Stimulated activated CD8-positive, alpha-beta memory T cell treated with anti-CD3 and anti-CD28 coated beads, Interleukin-4, amount 100 ng/mL, for 4 hours (primary cell): ENCODE measurements at regions not wholly inside any gene's neighbourhood (a gene's known extent, or its start where the extent isn't known, plus 50 kb on each side); places are given as distances from the start of the nearest gene placed in this dataset.

Experiments used
- DNase-seq, 2 donors: peaks; one replicate each; pipeline ENCODE4 v3.0.0-alpha.2; 2020; ENCODE audit warnings: low read depth in 2 of 2, low spot score in 1 of 2

DNA sequence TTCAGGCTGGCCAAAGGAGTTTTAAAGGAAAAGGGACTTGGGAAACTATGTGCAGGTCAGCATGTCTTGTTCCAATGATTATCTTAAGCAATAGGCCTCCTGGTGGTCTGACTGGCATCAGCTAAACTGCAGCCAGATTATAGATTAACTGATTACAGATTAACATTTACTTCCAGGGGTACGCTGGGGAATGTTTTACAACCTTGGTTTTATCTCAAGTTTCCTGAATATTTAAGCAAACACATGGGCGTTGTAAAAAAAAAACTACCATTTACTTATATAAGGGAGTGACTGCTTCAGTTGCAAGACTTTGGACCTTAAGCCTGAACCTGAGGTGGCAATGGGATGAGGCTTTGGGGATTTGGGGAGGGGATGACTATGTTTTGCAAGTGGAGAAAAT is 600.6 kb upstream of the B3GALT2 start:
- DNase-seq = no peak

DNA sequence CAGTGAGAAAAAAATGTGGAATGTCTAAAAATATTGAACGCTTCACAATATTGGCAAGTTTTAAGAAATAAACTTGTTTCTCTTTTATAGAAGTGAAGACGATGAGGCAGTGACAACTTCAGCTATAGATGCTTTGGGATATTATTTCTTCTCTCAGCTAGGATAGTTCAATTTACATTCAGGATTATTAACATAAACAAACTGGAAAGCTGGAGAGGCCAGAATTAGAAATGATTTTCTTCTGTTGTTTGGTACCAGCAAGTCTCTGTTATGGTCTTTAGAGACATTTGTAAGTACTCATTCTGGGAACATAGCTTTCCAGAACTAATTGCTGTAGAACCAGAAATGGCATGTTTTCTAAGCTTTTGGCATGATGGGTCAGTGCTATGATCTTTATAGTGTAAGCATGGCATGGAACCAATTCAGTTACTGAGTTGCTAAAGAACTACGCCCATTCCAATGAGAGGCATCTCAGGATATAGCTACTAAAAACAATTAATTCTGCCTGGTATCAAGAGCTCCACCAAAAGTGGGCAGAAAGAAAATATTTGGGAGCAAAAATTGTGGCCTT is 599.5 kb upstream of the B3GALT2 start:
- no peak for DNase-seq

DNA sequence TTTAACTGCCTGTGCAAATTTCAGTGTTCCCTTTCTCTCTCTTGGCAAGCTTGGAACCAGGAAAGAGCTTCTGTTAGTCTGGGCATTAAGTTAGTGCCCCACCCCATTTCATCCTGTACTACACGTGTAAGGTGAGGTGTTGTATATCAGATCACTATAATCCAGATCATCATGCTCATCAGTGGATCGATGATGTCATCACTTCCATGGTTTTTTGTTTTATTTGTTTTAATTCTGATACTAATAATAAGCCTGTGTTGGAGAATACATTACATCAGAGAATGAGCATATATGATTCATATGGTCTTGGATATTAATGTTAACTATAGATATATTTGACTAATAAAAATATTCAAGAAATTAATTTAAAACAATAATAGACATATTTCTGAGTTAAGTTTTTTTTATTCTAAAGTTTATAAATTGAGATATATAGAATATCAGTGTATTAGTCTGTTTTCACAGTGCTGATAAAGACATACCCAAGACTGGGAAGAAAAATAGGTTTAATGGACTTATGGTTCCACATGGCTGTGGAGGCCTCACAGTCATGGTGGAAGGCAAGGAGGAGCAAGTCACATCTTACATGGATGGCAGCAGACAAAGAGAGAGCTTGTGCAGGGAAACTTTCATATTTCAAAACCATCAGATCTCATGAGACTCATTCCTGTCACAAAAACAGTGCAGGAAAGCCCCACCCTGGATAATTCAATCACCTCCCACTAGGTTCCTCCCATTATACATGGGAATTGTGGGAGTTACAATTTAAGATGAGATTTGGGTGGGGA is 588.3 kb upstream of the B3GALT2 start:
- no peak for DNase-seq

DNA sequence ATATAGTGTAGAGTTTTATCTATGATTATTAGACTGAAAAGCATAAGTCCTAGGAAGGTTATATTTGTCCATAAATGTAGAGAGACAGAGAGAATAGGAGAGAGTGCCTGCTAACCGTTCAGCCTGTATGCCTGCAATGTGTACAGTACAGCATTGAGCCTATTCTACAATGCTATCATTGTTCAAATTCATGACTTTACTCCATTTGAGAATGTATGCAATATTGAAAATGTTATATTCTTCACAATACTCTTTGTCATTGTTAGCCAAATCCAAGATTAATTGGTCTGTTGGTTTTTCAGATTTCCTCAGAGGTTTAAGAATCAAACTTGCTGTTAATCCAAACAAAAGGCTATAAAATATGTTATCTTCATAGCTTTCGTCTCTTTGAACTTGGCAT is 585.2 kb upstream of the B3GALT2 start:
- no peak for DNase-seq

DNA sequence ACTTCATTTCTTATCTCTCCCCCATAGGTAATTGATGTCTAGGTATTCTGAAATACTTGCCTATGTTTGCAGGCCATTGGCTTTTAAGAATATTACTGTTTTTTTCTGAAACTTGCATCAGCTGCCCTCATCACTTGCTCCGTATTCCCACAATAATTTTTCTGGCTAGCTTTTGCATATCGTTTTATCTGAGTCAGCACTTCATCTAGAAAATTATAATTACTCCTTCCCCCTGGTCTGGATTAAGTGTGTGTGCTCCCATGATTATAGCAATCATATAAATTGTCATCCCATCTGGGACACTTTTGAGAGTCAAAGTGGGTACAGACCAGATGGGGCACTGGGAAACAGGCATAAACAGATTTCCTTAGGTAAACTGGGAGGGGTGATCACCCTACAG is 583.2 kb upstream of the B3GALT2 start:
- DNase-seq = no peak

DNA sequence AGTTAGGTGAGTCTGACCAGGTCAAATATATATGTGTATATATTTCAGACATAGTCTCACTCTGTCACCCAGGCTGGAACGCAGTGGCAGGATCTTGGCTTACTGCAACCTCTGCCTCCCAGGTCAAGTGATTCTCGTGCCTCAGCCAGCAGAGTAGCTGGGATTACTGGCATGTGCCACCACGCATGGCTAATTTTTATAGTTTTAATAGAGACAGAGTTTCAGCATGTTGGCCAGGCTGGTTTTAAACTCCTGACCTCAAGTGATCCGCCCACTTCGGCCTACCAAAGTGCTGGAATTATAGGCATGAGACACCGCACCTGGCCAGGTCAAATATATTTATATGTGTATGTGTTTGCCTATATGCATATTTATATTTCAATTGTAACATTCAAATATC is 581.5 kb upstream of the B3GALT2 start:
- no peak for DNase-seq

DNA sequence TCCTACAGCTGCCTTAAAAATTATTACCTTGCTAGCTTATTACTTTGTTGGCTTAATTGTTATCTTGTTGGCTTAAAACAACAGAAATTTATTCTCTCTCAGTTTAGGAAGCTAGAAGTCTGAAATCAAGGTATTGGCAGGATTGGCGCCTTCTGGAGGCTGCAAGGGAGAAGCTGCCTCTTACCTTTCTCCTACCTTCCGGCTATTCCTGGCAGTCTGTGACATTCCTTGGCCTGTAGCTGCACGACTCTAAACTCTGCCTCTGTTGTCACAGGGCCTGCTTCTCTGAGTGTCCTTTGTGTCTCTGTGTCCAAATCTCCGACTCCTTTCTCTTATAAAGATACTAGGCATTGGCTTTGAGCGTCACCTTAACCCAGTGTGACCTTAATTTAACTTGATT is 579.9 kb upstream of the B3GALT2 start:
- DNase-seq = no peak

DNA sequence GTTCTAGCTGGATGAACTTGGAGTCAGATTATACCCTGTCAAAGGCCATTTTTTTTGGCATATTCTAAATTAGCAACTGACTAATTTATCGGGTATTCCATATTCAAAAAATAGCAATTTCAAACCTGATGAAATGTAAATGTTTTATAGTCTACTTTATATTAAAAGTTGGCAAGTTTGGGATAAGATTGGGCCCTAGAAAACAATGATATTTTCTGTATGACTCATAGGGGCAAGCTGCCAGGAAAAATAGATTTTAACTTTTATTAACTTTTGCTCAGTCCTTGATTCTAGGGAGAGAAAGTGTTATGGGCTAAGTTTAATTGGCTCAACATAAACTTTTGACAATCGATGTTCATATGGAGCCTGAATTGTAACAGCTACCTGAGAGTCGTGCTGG is 576.9 kb upstream of the B3GALT2 start:
- DNase-seq = no peak

DNA sequence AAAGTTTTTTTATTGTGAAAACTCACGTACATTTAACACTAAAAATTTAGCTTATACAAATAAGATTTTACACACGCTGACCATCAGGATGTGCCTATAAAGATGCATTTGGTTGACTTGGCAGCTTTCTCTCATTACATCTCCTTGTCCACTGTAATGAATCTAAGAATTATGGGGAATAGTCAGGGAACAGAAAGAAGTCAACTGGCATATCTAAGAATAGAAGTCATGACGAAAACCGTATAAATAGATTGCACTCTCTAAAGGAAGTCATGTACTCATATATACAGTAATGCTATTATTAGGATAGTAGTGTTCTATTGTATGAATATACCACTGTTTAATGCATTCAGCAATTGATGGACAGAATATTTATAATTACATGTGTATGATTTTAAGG is 575.8 kb upstream of the B3GALT2 start:
- DNase-seq = no peak

DNA sequence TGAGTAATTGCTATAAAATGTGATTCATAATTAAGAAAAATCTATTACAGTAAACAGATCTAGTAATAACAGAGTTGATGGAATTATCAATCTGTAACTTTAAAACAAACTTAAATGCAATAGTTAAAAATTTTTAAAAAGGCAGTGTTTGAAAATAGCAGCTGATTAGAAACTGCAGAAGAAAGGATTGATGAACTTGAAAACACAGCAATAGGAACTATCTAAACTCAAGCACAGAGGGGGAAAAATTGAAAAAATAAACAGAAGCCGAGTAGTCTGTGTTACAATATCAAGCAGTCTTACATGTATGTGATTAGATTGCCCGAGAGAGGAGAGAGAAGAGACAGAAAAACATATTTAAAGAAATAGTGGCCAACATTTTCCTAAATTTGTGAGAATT is 569.0 kb upstream of the B3GALT2 start:
- DNase-seq = no peak

DNA sequence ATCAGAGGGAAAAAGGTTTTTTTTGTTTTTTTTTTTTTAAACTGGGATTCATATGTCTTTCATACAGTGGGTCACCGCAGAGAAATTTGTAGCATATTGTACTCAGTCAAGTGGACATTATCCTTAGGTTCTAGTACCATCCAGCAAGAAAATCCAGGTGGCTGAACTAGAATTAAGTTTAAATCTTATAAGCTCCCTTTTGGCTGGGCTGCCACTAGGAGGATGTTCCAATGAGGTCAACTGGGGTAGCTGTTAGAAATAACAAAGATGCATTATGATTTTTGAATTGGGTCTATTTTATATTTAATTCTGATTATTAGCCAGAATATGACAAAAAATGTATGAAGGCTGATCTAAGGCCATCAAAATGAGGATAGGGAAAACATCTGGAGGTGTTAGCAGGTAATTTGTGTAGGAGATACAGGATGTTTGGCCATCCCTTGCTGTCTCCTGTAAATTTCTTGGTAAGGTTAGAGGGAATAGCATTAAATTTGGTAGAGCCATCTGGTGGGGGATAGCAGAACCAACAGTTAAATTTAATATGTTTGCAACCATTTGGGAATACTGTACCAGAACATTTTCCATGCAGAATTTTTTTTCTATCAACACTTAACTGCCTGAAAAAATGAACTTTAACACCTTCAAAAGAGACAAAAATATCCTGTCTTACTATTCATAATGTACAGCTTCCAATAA is 568.5 kb upstream of the B3GALT2 start:
- DNase-seq = no peak

DNA sequence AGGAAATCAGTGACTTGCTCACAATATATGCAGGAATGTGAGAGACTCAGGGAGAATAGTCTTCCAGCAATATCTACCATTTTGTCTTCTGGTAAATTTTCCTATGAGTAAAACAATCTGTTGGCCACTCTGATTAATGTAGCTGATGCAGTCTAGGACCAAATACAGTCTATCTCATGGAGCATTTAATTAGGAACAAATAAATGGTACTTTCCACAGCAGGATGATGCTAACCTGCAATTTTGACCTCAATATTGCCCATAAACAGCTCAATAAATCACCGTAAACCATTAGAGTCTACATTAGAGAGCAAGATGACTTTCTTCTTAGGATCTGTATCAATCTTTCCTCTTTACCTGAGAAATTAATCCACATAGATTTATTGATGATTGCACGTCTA is 567.7 kb upstream of the B3GALT2 start:
- DNase-seq = no peak

DNA sequence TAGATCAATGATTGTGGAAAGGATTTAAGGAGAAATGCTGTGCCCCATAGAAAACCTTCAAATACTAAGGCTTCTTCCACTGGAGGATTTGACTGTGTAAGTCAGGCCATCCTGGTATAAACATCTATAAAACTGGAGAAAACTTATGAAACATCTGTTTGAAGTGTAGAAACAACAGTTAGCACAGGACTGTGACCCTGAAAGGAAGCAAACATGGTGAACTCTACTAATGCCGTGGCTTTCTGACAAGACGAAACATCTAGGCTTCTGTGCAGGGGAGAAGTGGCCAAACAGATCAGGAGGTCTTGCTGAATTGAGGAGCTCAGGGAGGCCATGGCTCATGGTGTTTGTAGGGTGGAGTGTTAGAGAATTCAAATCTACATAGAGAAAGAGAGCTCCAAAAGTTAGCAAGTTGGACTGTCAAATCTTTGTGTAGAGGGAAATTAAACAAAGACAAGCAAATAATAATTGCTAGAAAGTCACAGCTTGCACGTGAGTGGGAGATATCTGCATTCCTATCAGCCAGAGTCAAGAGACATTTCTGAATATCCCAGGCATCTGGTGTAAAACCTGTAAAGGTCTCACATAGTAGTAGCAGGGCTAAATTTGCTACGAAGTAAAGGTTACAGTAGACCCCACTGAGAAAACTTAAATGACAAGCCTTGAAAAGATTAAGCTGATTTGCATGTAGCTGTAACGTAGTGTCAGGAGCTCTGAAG is 566.8 kb upstream of the B3GALT2 start:
- DNase-seq = no peak

DNA sequence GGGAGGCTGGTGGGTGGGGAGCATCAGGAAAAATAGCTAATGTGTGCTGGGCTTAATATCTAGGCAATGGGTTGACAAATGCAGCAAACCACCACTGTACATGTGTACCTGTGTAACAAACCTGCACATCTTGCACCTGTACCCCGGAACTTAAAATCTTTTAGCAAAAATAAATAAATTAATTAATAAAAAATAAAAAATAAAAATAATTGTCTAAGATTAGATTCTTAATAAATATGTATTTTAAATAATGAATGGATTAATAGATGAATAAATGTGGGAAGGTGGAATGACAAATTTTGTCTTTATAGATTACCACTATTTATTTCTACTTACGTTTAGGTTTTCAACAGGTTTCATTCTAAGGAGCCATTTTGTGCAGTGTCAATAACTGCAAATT is 563.5 kb upstream of the B3GALT2 start:
- no peak for DNase-seq

DNA sequence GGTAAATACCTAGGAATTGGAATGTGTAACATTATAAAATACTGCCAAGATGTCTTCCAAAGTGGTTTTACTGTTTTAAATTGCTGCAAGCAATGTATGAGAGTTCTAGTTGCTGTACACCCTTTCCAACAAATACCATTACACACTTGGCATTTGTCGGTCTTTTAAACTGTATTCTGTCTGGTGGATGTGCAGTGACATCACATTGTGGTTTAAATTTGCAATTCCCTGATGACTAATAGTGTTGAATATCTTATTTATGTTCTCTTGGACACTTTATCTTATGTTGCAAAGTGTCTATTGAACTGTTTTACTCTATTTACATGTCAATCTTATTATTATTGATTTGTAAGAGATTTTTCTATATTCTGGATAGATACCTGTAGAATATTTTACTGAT is 561.2 kb upstream of the B3GALT2 start:
- no peak for DNase-seq

DNA sequence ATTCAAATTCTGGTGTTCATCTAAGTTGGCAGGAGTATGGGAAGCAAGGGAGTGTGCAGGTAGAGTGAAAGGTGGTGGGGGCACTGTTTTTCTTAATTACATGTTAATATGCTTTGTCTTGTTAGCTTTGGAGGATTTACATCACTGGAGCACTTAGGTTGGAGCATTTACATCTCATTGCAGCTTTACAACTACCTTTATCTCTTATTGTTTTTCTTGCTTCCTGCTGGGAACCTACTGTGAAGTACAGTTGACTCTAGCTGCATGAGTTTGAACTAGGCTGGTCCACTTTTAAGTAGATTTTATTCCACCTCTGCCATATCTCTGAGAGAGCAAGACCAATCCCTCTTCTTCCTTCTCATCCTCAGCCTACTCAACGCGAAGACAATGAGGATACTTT is 554.8 kb upstream of the B3GALT2 start:
- DNase-seq = no peak

DNA sequence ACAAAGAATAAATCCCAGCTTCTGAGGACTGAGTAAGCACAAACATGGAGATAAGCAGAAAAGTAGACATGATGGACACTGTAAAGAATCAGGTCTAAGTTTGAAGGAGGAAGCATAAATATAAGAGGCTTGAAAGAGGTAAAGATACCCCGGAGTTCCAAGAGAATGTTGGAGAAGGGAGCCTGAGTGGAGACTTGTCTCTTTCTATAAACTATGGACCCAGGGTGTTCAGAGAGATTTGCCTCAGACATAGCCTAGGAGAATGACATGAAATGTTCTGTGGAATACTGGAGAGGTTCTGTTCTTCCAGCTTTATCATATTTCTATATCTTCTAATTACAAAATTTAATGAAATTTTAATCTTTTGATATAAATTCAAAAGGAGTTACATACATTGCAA is 554.3 kb upstream of the B3GALT2 start:
- DNase-seq = no peak

DNA sequence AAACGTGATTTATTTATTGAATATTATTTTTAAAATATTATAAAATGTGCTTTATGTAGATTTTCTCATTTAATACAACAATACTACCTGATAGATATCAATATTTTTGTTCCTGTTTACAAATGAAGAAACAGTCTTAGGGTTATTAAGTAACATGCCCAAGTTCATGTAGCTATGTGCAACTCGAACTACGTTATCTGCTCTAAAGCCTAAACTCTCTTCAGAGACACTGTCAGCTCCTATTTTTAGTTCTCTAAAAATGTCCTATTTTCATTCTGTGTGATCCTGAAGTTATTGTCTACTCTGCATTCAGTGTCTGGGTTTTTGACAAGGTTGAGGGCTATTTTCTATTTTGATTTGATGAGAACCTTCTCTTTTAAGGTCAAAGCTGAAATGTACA is 550.1 kb upstream of the B3GALT2 start:
- DNase-seq = no peak

DNA sequence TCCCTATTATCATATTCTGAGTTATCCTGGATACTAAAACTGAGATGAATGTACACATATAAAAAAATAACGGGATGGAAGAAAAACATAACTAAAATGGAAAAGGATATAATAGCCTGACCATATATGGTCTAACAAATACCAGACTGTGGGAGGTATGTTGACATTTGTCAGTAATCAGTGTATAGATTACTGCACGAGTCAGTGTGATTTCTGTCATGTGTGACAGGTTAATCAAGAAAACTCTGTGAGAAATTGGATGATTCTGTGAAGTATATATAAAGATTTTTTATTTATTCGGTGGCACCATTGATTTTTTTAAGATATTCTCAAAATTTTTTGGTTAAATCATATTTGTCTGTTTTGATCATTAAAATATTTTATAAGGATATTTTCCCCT is 547.3 kb upstream of the B3GALT2 start:
- DNase-seq = no peak

DNA sequence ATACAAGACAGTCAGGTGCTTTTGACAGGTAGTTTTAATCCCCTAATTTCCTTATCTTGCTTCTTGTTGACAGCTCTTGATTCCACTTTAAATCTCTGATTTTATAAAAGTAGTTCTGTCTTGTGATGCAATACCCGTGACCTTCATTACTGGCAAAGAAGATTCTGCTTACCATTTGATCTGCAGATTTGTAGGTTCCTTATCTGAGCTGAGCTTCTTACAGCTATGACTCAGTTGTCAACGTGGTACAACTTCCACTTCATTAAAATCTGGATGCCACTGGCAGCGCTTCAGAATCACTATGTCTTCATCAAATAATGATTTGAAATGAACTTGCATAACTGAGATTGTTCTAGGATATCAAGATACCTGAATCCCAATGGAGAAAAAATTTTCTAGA is 543.6 kb upstream of the B3GALT2 start:
- DNase-seq = no peak

DNA sequence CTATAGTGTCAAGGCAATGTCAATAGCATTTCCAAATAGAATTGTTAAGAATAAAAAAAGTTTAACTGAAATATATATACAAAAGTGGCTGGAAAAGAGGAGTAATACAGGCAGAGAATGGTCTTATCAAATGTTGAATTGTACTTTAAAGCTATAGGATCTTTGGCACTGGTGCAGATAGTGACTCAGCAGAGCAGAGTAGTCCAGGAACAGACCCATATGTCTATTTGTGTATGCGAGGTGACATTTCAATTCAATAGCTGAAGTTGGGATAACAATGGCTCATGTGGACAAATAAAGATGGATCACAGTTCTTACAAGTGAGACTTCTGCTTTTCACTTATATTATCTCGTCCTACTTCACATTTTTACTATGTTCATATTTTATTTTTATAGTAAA is 543.0 kb upstream of the B3GALT2 start:
- no peak for DNase-seq

DNA sequence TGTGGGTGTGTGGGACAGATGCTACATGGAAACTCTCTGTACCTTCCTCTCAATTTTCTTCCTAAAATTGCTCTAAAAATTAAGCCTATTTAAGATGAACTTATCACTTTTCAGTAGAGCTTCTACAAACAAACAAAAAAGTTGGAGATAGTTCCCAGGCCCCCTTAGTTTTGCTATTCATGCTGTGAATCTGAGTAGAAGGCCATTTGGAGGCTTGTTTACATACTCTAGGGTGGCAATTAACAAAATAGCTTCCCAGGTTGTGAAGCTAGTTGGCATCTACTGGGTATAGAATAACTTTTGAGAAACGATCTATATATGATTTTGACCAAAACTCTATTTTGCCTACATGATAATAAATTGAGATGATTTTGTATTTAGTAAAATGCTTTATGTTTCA is 541.4 kb upstream of the B3GALT2 start:
- DNase-seq = no peak
